ENCODE measurements at regions not wholly inside any gene's neighbourhood (a gene's known extent, or its start where the extent isn't known, plus 50 kb on each side); places are given as distances from the start of the nearest gene placed in this dataset.

GRCh38 chr4:30922625-30923024, 202.5 kb downstream of the PCDH7 start:
- TF ChIP-seq CTCF (conservative IDR thresholded peaks at IDR 0.05; ENCODE audit: low read length) = no peak
- TF ChIP-seq EZH2phosphoT487 (IDR thresholded peaks at IDR 0.05; ENCODE audit: borderline replicate concordance, low read depth, low read length) = no peak
